IMR-90 (cell line): ENCODE measurements at regions not wholly inside any gene's neighbourhood (a gene's known extent, or its start where the extent isn't known, plus 50 kb on each side); places are given as distances from the start of the nearest gene placed in this dataset.

Experiments used
- ATAC-seq: fragments of 200-7000 bp; cut with Tn5 transposase; 2 replicates; pipeline ENCODE4 v1.9.1; 2020; ENCODE audit warnings: low read depth, mild to moderate bottlenecking, moderate library complexity
- BruUV-seq: library from RNA; stranded (reverse); fragments of 400-500 nt; replicated peaks from 2 replicates; lab custom pipeline; 2021; lab: Mats Ljungman, UMichigan
- CTCF ChIA-PET: fragments of 300-600 bp; formaldehyde crosslinking; extraction: SDS; loops from one replicate; lab custom pipeline; 2021; ENCODE audit warnings: antibody characterized with exemption; lab: Yijun Ruan, JAX
- POLR2A ChIA-PET: fragments of 300-600 bp; sonication (Branson Sonifier 250); formaldehyde crosslinking; loops from one replicate; lab custom pipeline; 2022; ENCODE audit warnings: antibody characterized with exemption; ENCODE audit not compliant: unreplicated experiment; lab: Charles Lee
- DNase-seq: peaks from one replicate; pipeline ENCODE4 v3.0.0; 2013
- H2AFZ ChIP-seq: replicated peaks from 2 replicates; pipeline ENCODE3; 2013; ENCODE audit warnings: low read length, mild to moderate bottlenecking; ENCODE audit not compliant: poor library complexity
- H2AK5ac ChIP-seq: 2 replicates; pipeline ENCODE4 v1.6.1; 2013; ENCODE audit warnings: low read depth, low read length, inconsistent platforms
- H2AK9ac ChIP-seq: replicated peaks from 2 replicates; pipeline ENCODE3; 2013; ENCODE audit warnings: mild to moderate bottlenecking, low read depth, low read length, moderate library complexity; ENCODE audit not compliant: poor library complexity
- H2BK120ac ChIP-seq: 2 replicates; pipeline ENCODE4 v1.6.1; 2013; ENCODE audit warnings: low read depth, low read length, inconsistent platforms
- H2BK15ac ChIP-seq: 3 replicates; pipeline ENCODE4 v1.6.1; 2013; ENCODE audit warnings: low read depth, low read length, inconsistent platforms
- H2BK20ac ChIP-seq: 2 replicates; pipeline ENCODE4 v1.6.1; 2013; ENCODE audit warnings: low read depth, mild to moderate bottlenecking, inconsistent platforms, low read length, moderate library complexity
- H2BK5ac ChIP-seq: 2 replicates; pipeline ENCODE4 v1.6.1; 2013; ENCODE audit warnings: mild to moderate bottlenecking, low read depth, low read length, inconsistent platforms; ENCODE audit not compliant: poor library complexity, severe bottlenecking
- H3K14ac ChIP-seq: replicated peaks from 2 replicates; pipeline ENCODE4 v1.6.1; 2013; ENCODE audit warnings: low read depth, low read length, inconsistent platforms
- H3K18ac ChIP-seq: 2 replicates; pipeline ENCODE4 v1.6.1; 2013; ENCODE audit warnings: low read depth, low read length, control low read depth
- H3K23ac ChIP-seq: 2 replicates; pipeline ENCODE4 v1.6.1; 2013; ENCODE audit warnings: low read depth, low read length, inconsistent platforms
- H3K27ac ChIP-seq: 2 replicates; pipeline ENCODE4 v1.5.1; 2013; ENCODE audit warnings: mild to moderate bottlenecking, control low read depth, low read length; ENCODE audit not compliant: insufficient read depth
- H3K27me3 ChIP-seq: 2 replicates; pipeline ENCODE4 v1.6.1; 2013; ENCODE audit warnings: low read length; ENCODE audit not compliant: control insufficient read depth, insufficient read depth
- H3K36me3 ChIP-seq: 2 replicates; pipeline ENCODE4 v1.6.1; 2013; ENCODE audit warnings: low read length, mixed read lengths; ENCODE audit not compliant: control insufficient read depth, insufficient read depth
- H3K4ac ChIP-seq: 2 replicates; pipeline ENCODE4 v1.6.1; 2013; ENCODE audit warnings: low read depth, low read length, inconsistent platforms
- H3K4me1 ChIP-seq: 2 replicates; pipeline ENCODE4 v1.6.1; 2013; ENCODE audit warnings: low read length, mixed read lengths; ENCODE audit not compliant: control insufficient read depth, insufficient read depth
- H3K4me2 ChIP-seq: 2 replicates; pipeline ENCODE4 v1.6.1; 2013; ENCODE audit warnings: low read depth, mild to moderate bottlenecking, control low read depth, low read length, moderate library complexity
- H3K4me3 ChIP-seq: 2 replicates; pipeline ENCODE4 v1.5.1; 2013; ENCODE audit warnings: low read depth, mild to moderate bottlenecking, control low read depth, low read length, moderate library complexity; ENCODE audit not compliant: insufficient read depth
- H3K56ac ChIP-seq: 2 replicates; pipeline ENCODE4 v1.6.1; 2013; ENCODE audit warnings: low read length, inconsistent platforms; ENCODE audit not compliant: insufficient read depth; ENCODE audit errors: extremely low read depth
- H3K79me1 ChIP-seq, 2 experiments: 2 replicates each; pipeline ENCODE4 v1.6.1; 2013; ENCODE audit warnings: low read length in 2 of 2, inconsistent platforms in 1 of 2, low read depth in 1 of 2
- H3K9ac ChIP-seq: 2 replicates; pipeline ENCODE4 v1.6.1; 2013; ENCODE audit warnings: low read depth, low read length, control low read depth
- H3K9me1 ChIP-seq: 2 replicates; pipeline ENCODE4 v1.6.1; 2013; ENCODE audit warnings: low read length, inconsistent platforms; ENCODE audit not compliant: insufficient read depth
- H3K9me3 ChIP-seq: 2 replicates; pipeline ENCODE4 v1.6.1; 2013; ENCODE audit warnings: low read length; ENCODE audit not compliant: control insufficient read depth, insufficient read depth
- H4K20me1 ChIP-seq: 2 replicates; pipeline ENCODE4 v1.6.1; 2013; ENCODE audit warnings: low read length, inconsistent platforms; ENCODE audit not compliant: insufficient read depth
- H4K5ac ChIP-seq: 2 replicates; pipeline ENCODE4 v1.6.1; 2013; ENCODE audit warnings: mild to moderate bottlenecking, low read depth, low read length, control low read depth
- H4K8ac ChIP-seq, 2 experiments: 2 replicates each; pipeline ENCODE4 v1.6.1; 2013; ENCODE audit warnings: low read depth in 2 of 2, low read length in 2 of 2, control low read depth in 1 of 2, inconsistent platforms in 1 of 2
- H4K91ac ChIP-seq: 2 replicates; pipeline ENCODE4 v1.6.1; 2013; ENCODE audit warnings: low read depth, low read length, inconsistent platforms; ENCODE audit not compliant: insufficient read depth
- MAZ ChIP-seq: IDR thresholded peaks from 2 replicates; pipeline ENCODE4 v1.6.1; 2012; ENCODE audit warnings: low read depth, mild to moderate bottlenecking, low read length, improper control_type of control experiment, moderate library complexity, borderline replicate concordance
- POLR2A ChIP-seq: IDR thresholded peaks from 2 replicates; pipeline ENCODE4 v1.6.1; 2012; ENCODE audit warnings: mild to moderate bottlenecking, low read depth, low read length
- RAD21 ChIP-seq: IDR thresholded peaks from 2 replicates; pipeline ENCODE4 v1.6.1; 2012; ENCODE audit warnings: low read length, improper control_type of control experiment
- RCOR1 ChIP-seq: IDR thresholded peaks from 2 replicates; pipeline ENCODE4 v1.6.1; 2012; ENCODE audit warnings: mild to moderate bottlenecking, low read length, improper control_type of control experiment; ENCODE audit not compliant: insufficient replicate concordance
- RFX5 ChIP-seq: IDR thresholded peaks from 2 replicates; pipeline ENCODE4 v1.8.0; 2012; ENCODE audit warnings: low read depth, mild to moderate bottlenecking, low read length, moderate library complexity
- WGBS, 2 experiments: methylation state at CpG; one replicate each; pipeline versions ENCODE4 v1.1.5 to v1.1.7; 2013; ENCODE audit warnings: missing lambda C conversion rate in 2 of 2; ENCODE audit not compliant: insufficient read length in 1 of 2; ENCODE audit errors: extremely low coverage in 2 of 2; 5-methylcytosine and 5-hydroxymethylcytosine counted together
- dilution Hi-C: fragments of 300-500 bp; cut with HindIII; formaldehyde crosslinking; loops from one replicate; pipeline ENCODE4 v1.14.3; 2018; ENCODE audit warnings: low sequenced_read_pairs; ENCODE audit not compliant: unreplicated experiment
- in situ Hi-C: fragments of 300-500 bp; cut with MboI; formaldehyde crosslinking; loops from 3 replicates; pipeline ENCODE4 v1.14.3; 2019; ENCODE audit warnings: low sequenced_read_pairs, inconsistent platforms, mixed read lengths
- intact Hi-C: fragments of 100-400 bp; cut with micrococcal nuclease; formaldehyde crosslinking; loops from 2 replicates; pipeline ENCODE4 v1.10.0; 2022
- TF ChIP-seq, protein P1 (sequence below): conservative IDR thresholded peaks from 2 replicates; pipeline ENCODE4 v1.5.1; 2012; ENCODE audit warnings: mild to moderate bottlenecking, low read depth, low read length, improper control_type of control experiment

DNA sequence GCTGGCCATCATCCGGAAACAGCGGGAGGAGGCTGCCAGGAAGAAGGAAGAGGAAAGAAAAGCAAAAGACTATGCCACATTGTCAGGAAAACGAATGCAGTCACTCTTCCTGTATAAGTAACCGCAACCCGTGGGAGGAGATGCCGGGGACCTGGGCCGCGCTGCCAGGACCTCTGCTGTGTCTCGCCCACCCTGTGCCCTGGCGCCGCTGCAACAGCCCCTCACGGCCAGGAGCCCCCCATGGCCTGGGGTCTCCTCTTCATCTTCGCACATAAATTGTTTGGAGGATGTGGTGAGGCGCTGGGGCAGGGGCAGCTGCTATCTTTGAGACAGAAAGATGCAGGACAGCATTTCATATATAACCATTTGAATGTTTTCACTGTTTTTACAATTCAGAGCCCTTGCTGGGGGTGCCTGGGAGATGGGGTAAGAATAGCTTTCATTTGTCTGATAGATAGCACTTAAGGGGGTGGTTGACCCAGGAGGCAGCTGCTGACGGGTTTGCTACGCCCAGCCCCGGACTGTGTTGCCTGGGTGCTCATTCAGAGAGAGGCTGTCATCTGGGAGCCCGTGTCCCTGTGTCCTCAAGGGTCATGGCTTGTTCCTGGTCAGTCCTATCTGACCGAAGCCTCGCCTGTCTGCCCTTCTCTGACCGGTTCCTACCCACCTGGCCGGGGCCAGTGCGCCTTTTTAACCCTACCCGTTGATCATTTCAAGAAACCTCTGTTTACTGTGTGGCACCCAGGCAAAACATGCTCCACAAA, 1067.7 kb upstream of the COX7C start:
- Histone ChIP-seq H3K23ac (no peak overlapping the region), H3K9me1 (no peaks in the 10 kb centered on the region), H2AFZ (no peak overlapping the region), H3K14ac (no peak overlapping the region), H4K20me1 (no peaks in the 10 kb centered on the region), H3K4me2 (no peak overlapping the region), H3K4me3 (no peak overlapping the region), H3K56ac (no peak overlapping the region), H3K27ac (no peak overlapping the region), H4K8ac (no peak overlapping the region), H4K5ac (no peak overlapping the region), H4K91ac (no peak overlapping the region), H3K9me3 (peaks cover 19% of the 10 kb centered on the region), H2BK5ac (no peak overlapping the region), H3K18ac (no peak overlapping the region), H2BK120ac (no peak overlapping the region), H3K79me1 (no peaks in the 10 kb centered on the region), H3K27me3 (no peaks in the 10 kb centered on the region), H3K36me3 (no peaks in the 10 kb centered on the region), H2AK5ac (no peak overlapping the region), H2AK9ac (no peak overlapping the region), H3K4ac (no peak overlapping the region), H2BK15ac (no peak overlapping the region), H2BK20ac (no peak overlapping the region), H3K9ac (no peak overlapping the region), H3K4me1 (no peaks in the 10 kb centered on the region)
- DNase-seq, result no peak
- 63% methylated on average over 6 of the region's 24 CpGs; no CpG with 5 or more reads in 1 of the 2 experiments for WGBS, 2 experiments
- POLR2A ChIA-PET, result no interaction called here
- intact Hi-C loops, result no loop called here
- ATAC-seq, result no peak
- CTCF ChIA-PET, result no interaction called here
- no TSS peak for BruUV-seq
- in situ Hi-C loops, result no loop called here
- dilution Hi-C loops, result no loop called here
- TF ChIP-seq RCOR1, result no peak
- no peak for TF ChIP-seq RFX5
- no peak for TF ChIP-seq RAD21
- TF ChIP-seq MAZ, result no peak
- TF ChIP-seq POLR2A, result no peak
- TF ChIP-seq, protein P1, sequence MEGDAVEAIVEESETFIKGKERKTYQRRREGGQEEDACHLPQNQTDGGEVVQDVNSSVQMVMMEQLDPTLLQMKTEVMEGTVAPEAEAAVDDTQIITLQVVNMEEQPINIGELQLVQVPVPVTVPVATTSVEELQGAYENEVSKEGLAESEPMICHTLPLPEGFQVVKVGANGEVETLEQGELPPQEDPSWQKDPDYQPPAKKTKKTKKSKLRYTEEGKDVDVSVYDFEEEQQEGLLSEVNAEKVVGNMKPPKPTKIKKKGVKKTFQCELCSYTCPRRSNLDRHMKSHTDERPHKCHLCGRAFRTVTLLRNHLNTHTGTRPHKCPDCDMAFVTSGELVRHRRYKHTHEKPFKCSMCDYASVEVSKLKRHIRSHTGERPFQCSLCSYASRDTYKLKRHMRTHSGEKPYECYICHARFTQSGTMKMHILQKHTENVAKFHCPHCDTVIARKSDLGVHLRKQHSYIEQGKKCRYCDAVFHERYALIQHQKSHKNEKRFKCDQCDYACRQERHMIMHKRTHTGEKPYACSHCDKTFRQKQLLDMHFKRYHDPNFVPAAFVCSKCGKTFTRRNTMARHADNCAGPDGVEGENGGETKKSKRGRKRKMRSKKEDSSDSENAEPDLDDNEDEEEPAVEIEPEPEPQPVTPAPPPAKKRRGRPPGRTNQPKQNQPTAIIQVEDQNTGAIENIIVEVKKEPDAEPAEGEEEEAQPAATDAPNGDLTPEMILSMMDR, result no peak
